ENCODE measurements at regions not wholly inside any gene's neighbourhood (a gene's known extent, or its start where the extent isn't known, plus 50 kb on each side); places are given as distances from the start of the nearest gene placed in this dataset.

- no peak for ATAC-seq
Observed at GRCh38 chr3:23106666-23107065, 96.5 kb upstream of the UBE2E2 start.

DNA sequence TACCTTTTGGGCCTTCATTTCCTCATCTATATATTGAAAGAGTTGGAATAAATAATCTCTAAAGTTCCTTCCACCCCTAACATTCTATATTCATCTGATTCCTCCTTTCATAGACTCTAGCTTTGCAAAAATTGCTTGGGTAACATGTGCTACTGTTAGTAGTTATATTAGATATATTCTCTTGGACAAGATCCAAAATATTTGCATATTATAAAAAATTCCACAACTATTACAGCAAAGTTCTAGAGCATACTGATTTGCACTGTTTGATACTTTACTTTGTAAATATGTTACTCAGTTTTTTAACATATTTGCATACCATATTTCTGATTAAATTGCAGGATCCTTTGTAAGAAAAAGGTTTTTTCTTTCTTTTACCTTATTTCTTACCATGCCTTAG is 95.9 kb upstream of the UBE2E2 start:
- Histone ChIP-seq H3K9me3 (replicated peaks; ENCODE audit: control insufficient read depth, insufficient read depth, low read depth, low read length) (no peaks in the 10 kb centered on the region; the same call in 1 of the 2 replicates), H3K27ac (ENCODE audit: extremely low read depth, low read depth, low read length) (no peak overlapping the region), H3K9me1 (ENCODE audit: control insufficient read depth, insufficient read depth, low read length) (no peaks in the 10 kb centered on the region), H2AFZ (ENCODE audit: low read depth, low read length) (no peak overlapping the region), H3K4me1 (replicated peaks in 1 of 2; ENCODE audit: control insufficient read depth in 2 of 2, insufficient read depth in 2 of 2, low read length in 2 of 2) (no peaks in the 10 kb centered on the region), H3K4me2 (ENCODE audit: insufficient read depth, low read length) (no peak overlapping the region), H3K4me3 (no peak overlapping the region), H3K79me2 (ENCODE audit: control insufficient read depth, insufficient read depth, low read length) (no peaks in the 10 kb centered on the region), H3K27me3 (ENCODE audit: control insufficient read depth in 2 of 2, insufficient read depth in 2 of 2, low read length in 2 of 2) (no peaks in the 10 kb centered on the region), H4K20me1 (replicated peaks; ENCODE audit: control insufficient read depth, insufficient read depth, low read length) (no peaks in the 10 kb centered on the region), H3K36me3 (ENCODE audit: control insufficient read depth, insufficient read depth, low read length) (no peaks in the 10 kb centered on the region), H3K9ac (ENCODE audit: insufficient read depth in 1 of 2, low read depth in 2 of 2, low read length in 2 of 2) (no peak overlapping the region)
- in situ Hi-C loops (cut with MboI) (no loop called here), intact Hi-C loops (cut with micrococcal nuclease) (no loop called here)
- FAIRE-seq, result no peak
- TF ChIP-seq POLR2G (IDR thresholded peaks at IDR 0.05; ENCODE audit: low read depth, low read length) (no peak), ZNF76 (CRISPR knock-in tag; IDR thresholded peaks at IDR 0.05; ENCODE audit: borderline replicate concordance) (no peak), ELF1 (tag; IDR thresholded peaks at IDR 0.05) (no peak), HOMEZ (CRISPR knock-in tag; IDR thresholded peaks at IDR 0.05) (no peak), SREBF1 (IDR thresholded peaks at IDR 0.05; ENCODE audit: borderline replicate concordance, low read depth, low read length) (no peak), ZNF639 (CRISPR knock-in tag; conservative IDR thresholded peaks at IDR 0.05 in 1 of 2, IDR thresholded peaks at IDR 0.05 in 1 of 2) (no peak), TSC22D4 (tag; IDR thresholded peaks at IDR 0.05) (no peak), ZNF436 (CRISPR knock-in tag; IDR thresholded peaks at IDR 0.05) (no peak), ZNF507 (tag; conservative IDR thresholded peaks at IDR 0.05) (no peak), FOXJ2 (tag; IDR thresholded peaks at IDR 0.05) (no peak), NR1H2 (CRISPR knock-in tag; IDR thresholded peaks at IDR 0.05) (no peak)
- ChIA-PET CTCF (ENCODE audit: low intra/inter-chr PET ratio) (no interaction called here), POLR2A (interaction anchor here (0.7 kb wide), 1 partner anchor 670 kb away, joined by 3 read pairs; no protein-coding TSS in a partner anchor)
- no peak for ATAC-seq
- DNase-seq (ENCODE audit: extremely low read depth in 1 of 4, low spot score in 3 of 4), result no peak
- BruUV-seq (replicated peaks), result no TSS peak

More at GRCh38 chr3:23106666-23107065, 96.5 kb upstream of the UBE2E2 start:
- intact Hi-C loops (cut with micrococcal nuclease), result no loop called here
- Histone ChIP-seq H3K27ac (ENCODE audit: extremely low read depth, low read depth, low read length) (no peak overlapping the region), H3K27me3 (ENCODE audit: control insufficient read depth in 2 of 2, insufficient read depth in 2 of 2, low read length in 2 of 2) (no peaks in the 10 kb centered on the region), H3K79me2 (ENCODE audit: control insufficient read depth, insufficient read depth, low read length) (no peaks in the 10 kb centered on the region), H3K4me1 (replicated peaks in 1 of 2; ENCODE audit: control insufficient read depth in 2 of 2, insufficient read depth in 2 of 2, low read length in 2 of 2) (no peaks in the 10 kb centered on the region), H2AFZ (ENCODE audit: low read depth, low read length) (no peak overlapping the region), H3K9me1 (ENCODE audit: control insufficient read depth, insufficient read depth, low read length) (no peaks in the 10 kb centered on the region), H4K20me1 (replicated peaks; ENCODE audit: control insufficient read depth, insufficient read depth, low read length) (no peaks in the 10 kb centered on the region), H3K9me3 (replicated peaks; ENCODE audit: control insufficient read depth, insufficient read depth, low read depth, low read length) (no peaks in the 10 kb centered on the region; the same call in 1 of the 2 replicates), H3K36me3 (ENCODE audit: control insufficient read depth, insufficient read depth, low read length) (no peaks in the 10 kb centered on the region), H3K4me2 (ENCODE audit: insufficient read depth, low read length) (no peak overlapping the region), H3K4me3 (no peak overlapping the region), H3K9ac (ENCODE audit: insufficient read depth in 1 of 2, low read depth in 2 of 2, low read length in 2 of 2) (no peak overlapping the region)
- no TSS peak for BruUV-seq (replicated peaks)
- 0% methylated on average over 2 of the region's 3 CpGs for WGBS (ENCODE audit: insufficient coverage, low coverage, missing lambda C conversion rate)
- ChIA-PET POLR2A (no interaction called here), CTCF (ENCODE audit: low intra/inter-chr PET ratio) (no interaction called here)
- TF ChIP-seq PTTG1 (tag; IDR thresholded peaks at IDR 0.05; ENCODE audit: low read depth) (no peak), CEBPB (tag; IDR thresholded peaks at IDR 0.05) (no peak), NUFIP1 (IDR thresholded peaks at IDR 0.05; ENCODE audit: partially characterized antibody) (no peak), MAX (CRISPR knock-in tag; IDR thresholded peaks at IDR 0.05) (no peak), RCOR1 (IDR thresholded peaks at IDR 0.05; ENCODE audit: borderline replicate concordance in 1 of 2, low read depth in 2 of 2, low read length in 2 of 2) (no peak), TAF1 (IDR thresholded peaks at IDR 0.05; ENCODE audit: control insufficient read depth, extremely low read depth, insufficient read depth, low read length, severe bottlenecking) (no peak), ZNF217 (CRISPR knock-in tag; IDR thresholded peaks at IDR 0.05) (no peak)
- in situ Hi-C loops (cut with MboI), result no loop called here
- FAIRE-seq, result no peak
- no peak for DNase-seq (ENCODE audit: extremely low read depth in 1 of 4, low spot score in 3 of 4)
